Neural progenitor cell (in vitro differentiated cells): ENCODE measurements at regions not wholly inside any gene's neighbourhood (a gene's known extent, or its start where the extent isn't known, plus 50 kb on each side); places are given as distances from the start of the nearest gene placed in this dataset.
A peak's percentile ranks its signal among the peaks of the same experiment; 100 is the strongest.

Experiments
- DNase-seq: peaks from one replicate; pipeline ENCODE4 v3.0.0-alpha.2; 2016; ENCODE audit warnings: low spot score
- H2AFZ ChIP-seq: fragments of 200-600 bp; sonication (generic); replicated peaks from 2 replicates; pipeline ENCODE4 v1.6.1; 2016; ENCODE audit warnings: antibody characterized with exemption
- H3F3A ChIP-seq: fragments of 200-600 bp; sonication (generic); 2 replicates; pipeline ENCODE4 v1.6.1; 2016; ENCODE audit warnings: antibody characterized with exemption, low read depth
- H3K27ac ChIP-seq: fragments of 200-600 bp; sonication (generic); 2 replicates; pipeline ENCODE4 v1.5.1; 2016; ENCODE audit warnings: mild to moderate bottlenecking
- H3K27me3 ChIP-seq: fragments of 200-600 bp; sonication (generic); 2 replicates; pipeline ENCODE4 v1.6.1; 2016; ENCODE audit warnings: mild to moderate bottlenecking, moderate library complexity
- H3K36me3 ChIP-seq: fragments of 200-600 bp; sonication (generic); 2 replicates; pipeline ENCODE4 v1.5.1; 2016
- H3K4me1 ChIP-seq: fragments of 200-600 bp; sonication (generic); 2 replicates; pipeline ENCODE4 v1.6.1; 2016; ENCODE audit warnings: mixed run types
- H3K4me2 ChIP-seq: fragments of 200-600 bp; sonication (generic); 2 replicates; pipeline ENCODE4 v1.6.1; 2016
- H3K4me3 ChIP-seq: fragments of 200-600 bp; sonication (generic); 2 replicates; pipeline ENCODE4 v1.5.1; 2016
- H3K79me2 ChIP-seq: fragments of 200-600 bp; sonication (generic); 2 replicates; pipeline ENCODE4 v1.6.1; 2016; ENCODE audit warnings: low read depth
- H3K9ac ChIP-seq: fragments of 200-600 bp; sonication (generic); 2 replicates; pipeline ENCODE4 v1.6.1; 2016
- H3K9me3 ChIP-seq: fragments of 200-600 bp; sonication (generic); 2 replicates; pipeline ENCODE4 v1.5.1; 2016; ENCODE audit warnings: low read depth
- H4K20me1 ChIP-seq: fragments of 200-600 bp; sonication (generic); 2 replicates; pipeline ENCODE4 v1.6.1; 2016; ENCODE audit warnings: low read depth
- H3K27ac Mint-ChIP-seq: 3 replicates; pipeline ENCODE4 v1.8.0; 2021; ENCODE audit warnings: mixed read lengths
- H3K27me3 Mint-ChIP-seq: 2 replicates; pipeline ENCODE4 v1.8.0; 2022; ENCODE audit warnings: low read depth, mild to moderate bottlenecking, inconsistent platforms, moderate library complexity, mixed read lengths; ENCODE audit not compliant: insufficient read depth
- H3K36me3 Mint-ChIP-seq: 3 replicates; pipeline ENCODE4 v1.8.0; 2021; ENCODE audit warnings: mixed read lengths
- H3K4me1 Mint-ChIP-seq: 3 replicates; pipeline ENCODE4 v1.8.0; 2021; ENCODE audit warnings: mixed read lengths
- H3K4me3 Mint-ChIP-seq: 3 replicates; pipeline ENCODE4 v1.8.0; 2021; ENCODE audit warnings: mild to moderate bottlenecking, moderate library complexity, mixed read lengths
- H3K9me3 Mint-ChIP-seq: 3 replicates; pipeline ENCODE4 v1.8.0; 2020; ENCODE audit warnings: mixed read lengths
- EZH2 ChIP-seq: fragments of 200-600 bp; sonication (generic); IDR thresholded peaks from 2 replicates; pipeline ENCODE4 v1.6.1; 2017; ENCODE audit warnings: antibody characterized with exemption, mild to moderate bottlenecking, moderate library complexity
- EZH2phosphoT487 ChIP-seq: fragments of 200-600 bp; sonication (generic); IDR thresholded peaks from 2 replicates; pipeline ENCODE4 v1.6.1; 2017; ENCODE audit warnings: antibody characterized with exemption
- TF ChIP-seq, protein P1 (sequence below): fragments of 200-600 bp; sonication (generic); IDR thresholded peaks from 2 replicates; pipeline ENCODE4 v1.5.1; 2017; ENCODE audit warnings: antibody characterized with exemption, mild to moderate bottlenecking

DNA sequence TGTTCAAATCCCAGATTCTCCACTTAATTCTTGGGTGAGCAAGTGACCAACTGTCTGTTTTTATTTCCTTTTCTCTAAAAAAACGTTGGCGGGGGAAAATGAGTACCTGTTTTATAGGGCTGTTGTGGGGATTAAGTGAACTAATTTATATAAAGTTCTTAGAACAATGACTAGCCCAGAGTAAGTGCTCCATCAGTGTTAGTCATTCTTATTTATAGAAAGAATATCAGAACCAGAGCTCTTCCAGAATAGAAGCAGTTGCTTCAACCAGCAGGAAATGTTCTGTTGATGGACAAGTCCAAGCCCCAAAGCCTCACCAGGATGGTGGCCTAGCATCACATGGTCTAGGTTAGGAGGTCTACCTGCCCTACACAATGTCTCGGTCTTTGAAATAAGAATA lies 379.2 kb downstream of the ACTL7B start:
- no peak overlapping the region for H2AFZ ChIP-seq
- no peak overlapping the region for H3K9ac ChIP-seq
- peaks cover 18% of the 10 kb centered on the region for H3K4me1 ChIP-seq
- Mint-ChIP-seq H3K4me1 (peaks cover 9% of the 10 kb centered on the region), H3K27ac (no peak overlapping the region), H3K36me3 (no peaks in the 10 kb centered on the region), H3K27me3 (peaks cover 3% of the 10 kb centered on the region), H3K4me3 (no peak overlapping the region), H3K9me3 (no peaks in the 10 kb centered on the region)
- DNase-seq, result no peak
- no peak overlapping the region for H3K27ac ChIP-seq
- TF ChIP-seq EZH2phosphoT487, result no peak
- TF ChIP-seq, protein P1, sequence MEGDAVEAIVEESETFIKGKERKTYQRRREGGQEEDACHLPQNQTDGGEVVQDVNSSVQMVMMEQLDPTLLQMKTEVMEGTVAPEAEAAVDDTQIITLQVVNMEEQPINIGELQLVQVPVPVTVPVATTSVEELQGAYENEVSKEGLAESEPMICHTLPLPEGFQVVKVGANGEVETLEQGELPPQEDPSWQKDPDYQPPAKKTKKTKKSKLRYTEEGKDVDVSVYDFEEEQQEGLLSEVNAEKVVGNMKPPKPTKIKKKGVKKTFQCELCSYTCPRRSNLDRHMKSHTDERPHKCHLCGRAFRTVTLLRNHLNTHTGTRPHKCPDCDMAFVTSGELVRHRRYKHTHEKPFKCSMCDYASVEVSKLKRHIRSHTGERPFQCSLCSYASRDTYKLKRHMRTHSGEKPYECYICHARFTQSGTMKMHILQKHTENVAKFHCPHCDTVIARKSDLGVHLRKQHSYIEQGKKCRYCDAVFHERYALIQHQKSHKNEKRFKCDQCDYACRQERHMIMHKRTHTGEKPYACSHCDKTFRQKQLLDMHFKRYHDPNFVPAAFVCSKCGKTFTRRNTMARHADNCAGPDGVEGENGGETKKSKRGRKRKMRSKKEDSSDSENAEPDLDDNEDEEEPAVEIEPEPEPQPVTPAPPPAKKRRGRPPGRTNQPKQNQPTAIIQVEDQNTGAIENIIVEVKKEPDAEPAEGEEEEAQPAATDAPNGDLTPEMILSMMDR, result no peak
- no peak for TF ChIP-seq EZH2
- H3K27me3 ChIP-seq, result no peaks in the 10 kb centered on the region
- no peaks in the 10 kb centered on the region for H3K9me3 ChIP-seq
- no peak overlapping the region for H3K4me3 ChIP-seq
- H3K4me2 ChIP-seq, result no peak overlapping the region
- H3K79me2 ChIP-seq, result no peaks in the 10 kb centered on the region
- no peaks in the 10 kb centered on the region for H4K20me1 ChIP-seq
- H3K36me3 ChIP-seq, result no peaks in the 10 kb centered on the region
- no peaks in the 10 kb centered on the region for H3F3A ChIP-seq

DNA sequence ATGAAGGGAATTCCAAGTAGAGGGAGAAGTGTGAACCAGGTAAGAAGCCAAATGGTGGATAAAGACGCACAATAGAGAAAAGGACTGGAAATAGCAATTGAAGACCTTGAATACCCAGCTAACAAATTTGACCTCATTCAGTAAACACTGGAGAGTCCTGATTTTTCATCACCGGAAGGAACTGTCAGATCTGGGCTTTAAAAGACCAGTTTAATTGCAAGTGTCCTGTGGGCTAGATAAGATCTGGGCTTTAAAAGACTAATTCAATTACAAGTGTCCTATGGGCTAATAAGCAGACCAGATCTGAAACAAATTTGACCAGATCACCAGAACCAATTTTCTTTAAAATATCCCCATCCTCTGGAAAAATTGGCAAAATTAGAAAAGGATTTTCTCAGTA lies 380.0 kb downstream of the ACTL7B start:
- H3K9me3 Mint-ChIP-seq, result no peaks in the 10 kb centered on the region
- peaks cover 9% of the 10 kb centered on the region for H3K4me1 Mint-ChIP-seq
- H3K36me3 Mint-ChIP-seq, result no peaks in the 10 kb centered on the region
- Histone ChIP-seq H3K27me3 (no peaks in the 10 kb centered on the region), H3K9ac (no peak overlapping the region), H3F3A (no peaks in the 10 kb centered on the region), H3K79me2 (no peaks in the 10 kb centered on the region), H2AFZ (no peak overlapping the region), H3K27ac (no peak overlapping the region), H3K9me3 (no peaks in the 10 kb centered on the region), H3K4me3 (no peak overlapping the region), H4K20me1 (no peaks in the 10 kb centered on the region), H3K4me2 (no peak overlapping the region), H3K4me1 (peaks cover 18% of the 10 kb centered on the region), H3K36me3 (no peaks in the 10 kb centered on the region)
- H3K27me3 Mint-ChIP-seq, result peaks cover 3% of the 10 kb centered on the region
- H3K27ac Mint-ChIP-seq, result no peak overlapping the region
- no peak for DNase-seq
- TF ChIP-seq, protein P1, result no peak
- no peak for TF ChIP-seq EZH2phosphoT487
- no peak for TF ChIP-seq EZH2
- H3K4me3 Mint-ChIP-seq, result no peak overlapping the region

DNA sequence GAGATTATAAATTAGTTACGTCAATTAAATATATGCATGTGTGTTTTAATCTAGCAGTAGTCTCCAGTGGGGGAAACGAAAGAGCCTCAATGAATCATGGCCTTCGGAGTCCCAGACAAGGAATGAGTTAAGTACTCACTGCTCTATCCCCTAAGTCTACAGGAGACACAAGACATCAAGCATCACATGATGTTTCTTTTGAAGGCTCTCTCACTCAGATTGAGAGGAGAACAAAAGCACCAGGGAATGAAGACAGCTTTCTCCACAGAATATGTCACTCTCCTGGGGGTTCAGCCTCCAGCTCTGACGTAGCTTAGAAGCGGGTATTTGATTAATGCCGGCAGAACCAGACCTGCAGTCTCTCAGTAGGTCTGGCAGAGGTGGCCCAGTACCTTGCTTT lies 381.4 kb downstream of the ACTL7B start:
- Histone ChIP-seq H2AFZ (peak overlapping the region; percentile 0), H4K20me1 (no peaks in the 10 kb centered on the region), H3K36me3 (no peaks in the 10 kb centered on the region), H3K4me3 (no peak overlapping the region), H3K4me2 (peak overlapping the region; percentile 56), H3K27ac (no peak overlapping the region), H3K79me2 (no peaks in the 10 kb centered on the region), H3F3A (no peaks in the 10 kb centered on the region), H3K4me1 (peaks cover 18% of the 10 kb centered on the region), H3K9me3 (no peaks in the 10 kb centered on the region), H3K27me3 (no peaks in the 10 kb centered on the region), H3K9ac (no peak overlapping the region)
- H3K4me3 Mint-ChIP-seq, result no peak overlapping the region
- DNase-seq, result peak; percentile 2
- H3K9me3 Mint-ChIP-seq, result no peaks in the 10 kb centered on the region
- H3K36me3 Mint-ChIP-seq, result no peaks in the 10 kb centered on the region
- H3K4me1 Mint-ChIP-seq, result peaks cover 9% of the 10 kb centered on the region
- peaks cover 3% of the 10 kb centered on the region for H3K27me3 Mint-ChIP-seq
- no peak for TF ChIP-seq EZH2phosphoT487
- no peak overlapping the region for H3K27ac Mint-ChIP-seq

DNA sequence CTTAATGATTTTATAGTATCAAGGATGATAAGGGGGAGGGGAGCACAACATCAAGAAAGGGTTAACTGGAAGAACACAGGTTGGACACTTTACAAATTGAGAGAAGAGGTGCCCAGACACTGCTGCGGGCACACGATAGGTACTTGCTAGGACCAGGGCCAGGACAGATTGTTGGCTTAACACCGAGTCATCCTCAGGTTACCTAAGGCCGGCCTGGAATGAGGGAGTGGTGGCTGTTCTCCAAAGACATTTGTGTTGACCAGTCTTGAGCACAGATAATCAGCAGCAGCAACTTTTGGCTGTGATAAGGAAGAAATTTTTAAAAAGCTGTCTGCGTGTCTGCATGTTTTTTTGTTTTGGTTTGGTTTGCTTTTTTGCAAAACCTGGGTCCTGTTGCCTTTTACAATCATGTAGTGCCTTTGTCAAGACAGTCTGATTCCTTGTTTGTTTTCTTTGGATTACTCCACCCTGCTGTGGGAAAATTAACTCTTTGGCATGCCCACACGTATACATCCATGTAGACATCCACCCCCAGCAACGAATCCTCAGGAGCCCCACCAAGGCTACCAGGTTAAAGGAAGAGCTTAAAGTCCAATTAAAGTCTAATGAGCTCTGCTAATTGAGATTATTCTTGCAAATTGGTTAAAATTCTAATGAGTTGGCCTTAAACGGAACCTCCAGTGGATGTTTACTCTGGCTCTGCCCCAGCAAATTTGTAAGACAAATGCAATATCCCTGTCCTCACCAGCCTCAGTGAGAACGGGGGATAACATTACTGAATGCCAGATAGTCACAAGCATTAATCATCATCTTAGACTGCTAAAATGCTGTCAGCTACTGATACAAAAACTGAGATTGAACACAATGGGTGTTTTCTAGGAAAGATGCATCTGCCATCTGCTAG lies 382.3 kb downstream of the ACTL7B start:
- peak overlapping the region; percentile 3 for H2AFZ ChIP-seq
- no peaks in the 10 kb centered on the region for H4K20me1 ChIP-seq
- Mint-ChIP-seq H3K9me3 (no peaks in the 10 kb centered on the region), H3K4me1 (peaks cover 9% of the 10 kb centered on the region), H3K36me3 (no peaks in the 10 kb centered on the region), H3K4me3 (no peak overlapping the region), H3K27me3 (peaks cover 3% of the 10 kb centered on the region), H3K27ac (no peak overlapping the region)
- H3K9ac ChIP-seq, result no peak overlapping the region
- H3K4me3 ChIP-seq, result no peak overlapping the region
- no peak overlapping the region for H3K27ac ChIP-seq
- no peaks in the 10 kb centered on the region for H3K36me3 ChIP-seq
- H3K9me3 ChIP-seq, result no peaks in the 10 kb centered on the region
- H3F3A ChIP-seq, result no peaks in the 10 kb centered on the region
- H3K79me2 ChIP-seq, result no peaks in the 10 kb centered on the region
- TF ChIP-seq EZH2phosphoT487, result no peak
- TF ChIP-seq, protein P1, result no peak
- H3K27me3 ChIP-seq, result no peaks in the 10 kb centered on the region
- DNase-seq, result no peak
- H3K4me1 ChIP-seq, result peaks cover 18% of the 10 kb centered on the region
- H3K4me2 ChIP-seq, result peak overlapping the region; percentile 56
